ENCODE measurements at regions not wholly inside any gene's neighbourhood (a gene's known extent, or its start where the extent isn't known, plus 50 kb on each side); places are given as distances from the start of the nearest gene placed in this dataset.

GRCh38 chr7:53672681-53673080 is 637.2 kb downstream of the POM121L12 start:
- ChIA-PET POLR2A (no interaction called here), CTCF (interaction anchor here (0.8 kb wide), 1 partner anchor 1008 kb away, joined by 3 read pairs; no protein-coding TSS in a partner anchor)
- TF ChIP-seq CTCF (IDR thresholded peaks at IDR 0.05; ENCODE audit: insufficient read depth, low read length, missing control alignments), result no peak
- no peak for DNase-seq (ENCODE audit: low read depth, low spot score)
- H3K4me3 ChIP-seq (ENCODE audit: low read depth, low read length), result no peak overlapping the region

- ChIA-PET POLR2A (no interaction called here), CTCF (no interaction called here)
- H3K4me3 ChIP-seq (ENCODE audit: low read depth, low read length), result no peak overlapping the region
- TF ChIP-seq CTCF (IDR thresholded peaks at IDR 0.05; ENCODE audit: insufficient read depth, low read length, missing control alignments), result no peak
- no peak for DNase-seq (ENCODE audit: low read depth, low spot score)
Measured at GRCh38 chr7:53675835-53676234, 640.4 kb downstream of the POM121L12 start.

GRCh38 chr7:53684693-53685092 is 649.3 kb downstream of the POM121L12 start:
- ChIA-PET CTCF (no interaction called here), POLR2A (no interaction called here)
- no peak for DNase-seq (ENCODE audit: low read depth, low spot score)
- TF ChIP-seq CTCF (IDR thresholded peaks at IDR 0.05; ENCODE audit: insufficient read depth, low read length, missing control alignments), result no peak
- no peak overlapping the region for H3K4me3 ChIP-seq (ENCODE audit: low read depth, low read length)

- ChIA-PET POLR2A (no interaction called here), CTCF (no interaction called here)
- H3K4me3 ChIP-seq (ENCODE audit: low read depth, low read length), result no peak overlapping the region
- no peak for DNase-seq (ENCODE audit: low read depth, low spot score)
- no peak for TF ChIP-seq CTCF (IDR thresholded peaks at IDR 0.05; ENCODE audit: insufficient read depth, low read length, missing control alignments)
Measured at GRCh38 chr7:53690411-53690810, 655.0 kb downstream of the POM121L12 start.

- H3K4me3 ChIP-seq (ENCODE audit: low read depth, low read length), result no peak overlapping the region
- TF ChIP-seq CTCF (IDR thresholded peaks at IDR 0.05; ENCODE audit: insufficient read depth, low read length, missing control alignments), result no peak
- DNase-seq (ENCODE audit: low read depth, low spot score), result no peak
- POLR2A ChIA-PET, result no interaction called here
- CTCF ChIA-PET, result no interaction called here
Measured at GRCh38 chr7:53697913-53698312, 662.5 kb downstream of the POM121L12 start.

- TF ChIP-seq CTCF (IDR thresholded peaks at IDR 0.05; ENCODE audit: insufficient read depth, low read length, missing control alignments), result no peak
- no peak for DNase-seq (ENCODE audit: low read depth, low spot score)
- ChIA-PET CTCF (no interaction called here), POLR2A (no interaction called here)
- no peak overlapping the region for H3K4me3 ChIP-seq (ENCODE audit: low read depth, low read length)
Measured at GRCh38 chr7:53699215-53699837, 663.9 kb downstream of the POM121L12 start.

All from AG04449 (cell line).